Keratinocyte (primary cell): ENCODE measurements at regions not wholly inside any gene's neighbourhood (a gene's known extent, or its start where the extent isn't known, plus 50 kb on each side); places are given as distances from the start of the nearest gene placed in this dataset.

Experiments used
- DNase-seq: peaks from one replicate; pipeline ENCODE4 v3.0.0-alpha.2; 2011; ENCODE audit warnings: low read depth, missing footprints, low spot score
- FAIRE-seq: peaks from 2 replicates; lab custom pipeline; 2011; peaks lifted over from hg19 to GRCh38; lab: Jason Lieb, UNC
- H2AFZ ChIP-seq: 2 replicates; pipeline ENCODE4 v1.6.0; 2012; ENCODE audit warnings: low read length, control low read depth, inconsistent platforms; ENCODE audit not compliant: control insufficient read depth
- H3K27ac ChIP-seq: 2 replicates; pipeline ENCODE4 v1.5.1; 2011; ENCODE audit warnings: low read length; ENCODE audit not compliant: control insufficient read depth, insufficient read depth
- H3K27me3 ChIP-seq: 3 replicates; pipeline ENCODE4 v1.6.0; 2011; ENCODE audit warnings: low read length; ENCODE audit not compliant: control insufficient read depth, insufficient read depth; ENCODE audit errors: extremely low read depth
- H3K36me3 ChIP-seq, 2 experiments: 2 replicates in 1 of 2; 3 replicates in 1 of 2; pipeline ENCODE4 v1.5.1; 2011; ENCODE audit warnings: low read length in 2 of 2, mild to moderate bottlenecking in 1 of 2; ENCODE audit not compliant: control insufficient read depth in 2 of 2, insufficient read depth in 2 of 2; ENCODE audit errors: extremely low read depth in 1 of 2
- H3K4me1 ChIP-seq: 3 replicates; pipeline ENCODE4 v1.5.1; 2011; ENCODE audit warnings: low read length; ENCODE audit not compliant: control insufficient read depth, insufficient read depth; ENCODE audit errors: extremely low read depth
- H3K4me2 ChIP-seq: 3 replicates; pipeline ENCODE4 v1.6.0; 2011; ENCODE audit warnings: low read depth, low read length; ENCODE audit not compliant: control insufficient read depth, insufficient read depth; ENCODE audit errors: extremely low read depth
- H3K4me3 ChIP-seq, 3 experiments: fragments of 200-600 bp in 1 of 3; sonication (generic) in 1 of 3; 2 replicates in 2 of 3; 3 replicates in 1 of 3; pipeline ENCODE4 v1.5.1; 2011 to 2016; ENCODE audit warnings: low read length in 3 of 3, mild to moderate bottlenecking in 3 of 3, control low read depth in 2 of 3, inconsistent platforms in 1 of 3, low read depth in 1 of 3, mixed read lengths in 1 of 3, mixed run types in 1 of 3, moderate library complexity in 1 of 3; ENCODE audit not compliant: control insufficient read depth in 2 of 3, insufficient read depth in 2 of 3; ENCODE audit errors: extremely low read depth in 1 of 3
- H3K79me2 ChIP-seq: 2 replicates; pipeline ENCODE4 v1.6.0; 2012; ENCODE audit warnings: low read length; ENCODE audit not compliant: control insufficient read depth, insufficient read depth
- H3K9ac ChIP-seq: 3 replicates; pipeline ENCODE4 v1.6.0; 2011; ENCODE audit warnings: low read length; ENCODE audit not compliant: control insufficient read depth, insufficient read depth; ENCODE audit errors: extremely low read depth
- H3K9me1 ChIP-seq: 3 replicates; pipeline ENCODE4 v1.6.0; 2011; ENCODE audit warnings: low read length; ENCODE audit not compliant: control insufficient read depth, insufficient read depth; ENCODE audit errors: extremely low read depth
- H3K9me3 ChIP-seq: 2 replicates; pipeline ENCODE4 v1.5.1; 2012; ENCODE audit warnings: low read depth, low read length; ENCODE audit not compliant: control insufficient read depth
- H4K20me1 ChIP-seq: 3 replicates; pipeline ENCODE4 v1.6.0; 2011; ENCODE audit warnings: low read length; ENCODE audit not compliant: control insufficient read depth, insufficient read depth; ENCODE audit errors: extremely low read depth
- EZH2 ChIP-seq: IDR thresholded peaks from one replicate; pipeline ENCODE4 v1.6.1; 2012; ENCODE audit warnings: inconsistent platforms, mild to moderate bottlenecking, low read length, moderate library complexity
- dilution Hi-C: fragments of 300-500 bp; cut with MboI; formaldehyde crosslinking; loops from one replicate; pipeline ENCODE4 v1.7.0; 2020; ENCODE audit warnings: low sequenced_read_pairs; ENCODE audit not compliant: extremely low pct_ligation_motif_present
- TF ChIP-seq, protein P1 (sequence below), 3 experiments: IDR thresholded peaks in 1 of 3; conservative IDR thresholded peaks in 1 of 3; optimal IDR thresholded peaks in 1 of 3; 2 replicates in 2 of 3; 3 replicates in 1 of 3; pipeline versions ENCODE3 to v1.5.1; 2011; ENCODE audit warnings: low read length in 3 of 3, mild to moderate bottlenecking in 3 of 3, moderate library complexity in 2 of 3, control low read depth in 1 of 3, inconsistent platforms in 1 of 3; ENCODE audit not compliant: insufficient read depth in 2 of 3; ENCODE audit errors: extremely low read depth in 1 of 3

DNA sequence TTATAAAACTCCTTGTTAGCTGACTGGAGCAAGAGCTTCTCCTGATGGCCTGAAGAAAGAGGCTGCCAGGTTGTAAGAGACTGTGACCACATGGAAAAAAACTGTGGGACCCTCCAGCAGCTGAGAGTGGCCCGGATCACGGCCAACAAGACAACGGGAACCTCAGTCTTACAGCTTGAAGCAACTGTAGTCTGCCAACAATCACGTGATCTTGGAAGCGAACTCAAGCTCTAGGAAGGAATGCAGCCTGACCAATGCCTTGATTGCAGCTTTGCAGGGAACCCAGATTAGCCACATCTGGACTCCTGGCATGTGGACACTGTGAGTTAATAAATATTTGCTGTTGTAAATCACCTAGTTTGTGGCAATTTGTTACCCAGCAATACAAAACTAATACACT, 442.6 kb upstream of the PRMT6 start:
- Histone ChIP-seq H3K4me2 (no peak overlapping the region), H3K4me3 (no peak overlapping the region), H3K4me1 (peaks cover 9% of the 10 kb centered on the region), H3K27me3 (no peaks in the 10 kb centered on the region), H4K20me1 (no peaks in the 10 kb centered on the region), H3K27ac (no peak overlapping the region), H3K9ac (no peak overlapping the region), H3K79me2 (no peaks in the 10 kb centered on the region), H3K9me1 (no peaks in the 10 kb centered on the region), H3K9me3 (no peaks in the 10 kb centered on the region), H2AFZ (no peak overlapping the region), H3K36me3 (no peaks in the 10 kb centered on the region)
- DNase-seq (no peak), FAIRE-seq (no peak)
- dilution Hi-C loops = no loop called here
- no peak for TF ChIP-seq EZH2
- TF ChIP-seq, protein P1, sequence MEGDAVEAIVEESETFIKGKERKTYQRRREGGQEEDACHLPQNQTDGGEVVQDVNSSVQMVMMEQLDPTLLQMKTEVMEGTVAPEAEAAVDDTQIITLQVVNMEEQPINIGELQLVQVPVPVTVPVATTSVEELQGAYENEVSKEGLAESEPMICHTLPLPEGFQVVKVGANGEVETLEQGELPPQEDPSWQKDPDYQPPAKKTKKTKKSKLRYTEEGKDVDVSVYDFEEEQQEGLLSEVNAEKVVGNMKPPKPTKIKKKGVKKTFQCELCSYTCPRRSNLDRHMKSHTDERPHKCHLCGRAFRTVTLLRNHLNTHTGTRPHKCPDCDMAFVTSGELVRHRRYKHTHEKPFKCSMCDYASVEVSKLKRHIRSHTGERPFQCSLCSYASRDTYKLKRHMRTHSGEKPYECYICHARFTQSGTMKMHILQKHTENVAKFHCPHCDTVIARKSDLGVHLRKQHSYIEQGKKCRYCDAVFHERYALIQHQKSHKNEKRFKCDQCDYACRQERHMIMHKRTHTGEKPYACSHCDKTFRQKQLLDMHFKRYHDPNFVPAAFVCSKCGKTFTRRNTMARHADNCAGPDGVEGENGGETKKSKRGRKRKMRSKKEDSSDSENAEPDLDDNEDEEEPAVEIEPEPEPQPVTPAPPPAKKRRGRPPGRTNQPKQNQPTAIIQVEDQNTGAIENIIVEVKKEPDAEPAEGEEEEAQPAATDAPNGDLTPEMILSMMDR (optimal IDR thresholded peaks at IDR 0.05 in 1 of 3, IDR thresholded peaks at IDR 0.05 in 1 of 3, conservative IDR thresholded peaks at IDR 0.05 in 1 of 3; ENCODE audit: extremely low read depth in 1 of 3, insufficient read depth in 2 of 3, low read length in 3 of 3) = no peak

DNA sequence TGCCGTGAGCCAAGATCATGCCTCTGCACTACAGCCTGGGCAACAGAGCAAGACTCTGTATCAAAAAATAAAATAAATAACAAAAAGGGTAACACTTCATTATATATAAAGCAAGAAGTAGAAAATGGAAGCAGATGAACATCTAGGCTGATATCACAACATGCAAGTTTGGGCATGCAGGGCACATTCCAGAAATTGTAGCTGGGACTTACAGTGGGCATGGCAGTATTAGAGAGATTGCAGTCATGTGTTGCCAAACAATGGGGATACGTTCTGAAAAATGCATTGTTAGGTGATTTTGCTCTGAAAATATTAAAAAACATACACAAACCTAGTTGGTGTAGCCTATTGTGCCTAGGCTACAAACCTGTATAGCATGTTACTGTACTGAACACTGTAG, 441.0 kb upstream of the PRMT6 start:
- DNase-seq (peak; percentile 7), FAIRE-seq (peak; percentile 90)
- no peaks in the 10 kb centered on the region for H3K79me2 ChIP-seq
- no peak overlapping the region for H3K4me2 ChIP-seq
- TF ChIP-seq, protein P1 (optimal IDR thresholded peaks at IDR 0.05 in 1 of 3, IDR thresholded peaks at IDR 0.05 in 1 of 3, conservative IDR thresholded peaks at IDR 0.05 in 1 of 3; ENCODE audit: extremely low read depth in 1 of 3, insufficient read depth in 2 of 3, low read length in 3 of 3) = no peak
- no peak for TF ChIP-seq EZH2
- H3K9me1 ChIP-seq = no peaks in the 10 kb centered on the region
- dilution Hi-C loops = no loop called here
- no peaks in the 10 kb centered on the region for H3K27me3 ChIP-seq
- H3K4me1 ChIP-seq = peaks cover 15% of the 10 kb centered on the region
- H3K27ac ChIP-seq = no peak overlapping the region
- H3K36me3 ChIP-seq = no peaks in the 10 kb centered on the region
- H3K9me3 ChIP-seq = no peaks in the 10 kb centered on the region
- no peak overlapping the region for H3K4me3 ChIP-seq
- H3K9ac ChIP-seq = no peak overlapping the region
- H2AFZ ChIP-seq = no peak overlapping the region
- no peaks in the 10 kb centered on the region for H4K20me1 ChIP-seq
